Activated CD4-positive, alpha-beta T cell treated with anti-CD3 and anti-CD28 coated beads for 24 hours (primary cell): ENCODE measurements at regions not wholly inside any gene's neighbourhood (a gene's known extent, or its start where the extent isn't known, plus 50 kb on each side); places are given as distances from the start of the nearest gene placed in this dataset.
A peak's percentile ranks its signal among the peaks of the same experiment; 100 is the strongest.
"Not testable (repeated sequence)": the region's sequence is repeated elsewhere in the genome, so short reads cannot be mapped to it uniquely, and the experiment has no call there.

ENCODE experiments used
- DNase-seq, 2 donors: peaks; one replicate each; pipeline ENCODE4 v3.0.0-alpha.2; 2020; ENCODE audit warnings: low read depth in 2 of 2

- no peak for DNase-seq
Measured at GRCh38 chr2:195356920-195357440, 300.0 kb upstream of the SLC39A10 start.

- DNase-seq, result no peak
Measured at GRCh38 chr2:195356026-195356425, 301.0 kb upstream of the SLC39A10 start.

- DNase-seq, result no peak
Measured at GRCh38 chr2:195352581-195352980, 304.4 kb upstream of the SLC39A10 start.

- no peak for DNase-seq
Measured at GRCh38 chr2:195343942-195344530, 313.0 kb upstream of the SLC39A10 start.

GRCh38 chr2:195343540-195343939 lies 313.5 kb upstream of the SLC39A10 start:
- no peak for DNase-seq

- no peak for DNase-seq
Measured at GRCh38 chr2:195342061-195342460, 315.0 kb upstream of the SLC39A10 start.

GRCh38 chr2:195338856-195339255 lies 318.2 kb upstream of the SLC39A10 start:
- no peak for DNase-seq

GRCh38 chr2:195337597-195337996 lies 319.4 kb upstream of the SLC39A10 start:
- DNase-seq, result no peak

- no peak for DNase-seq
Measured at GRCh38 chr2:195333869-195334268, 323.2 kb upstream of the SLC39A10 start.

- no peak for DNase-seq
Measured at GRCh38 chr2:195331966-195332365, 325.1 kb upstream of the SLC39A10 start.

- DNase-seq, result no peak
Measured at GRCh38 chr2:195331129-195331528, 325.9 kb upstream of the SLC39A10 start.

- DNase-seq, result no peak
Measured at GRCh38 chr2:195330513-195330956, 326.5 kb upstream of the SLC39A10 start.

GRCh38 chr2:195329784-195330183 lies 327.2 kb upstream of the SLC39A10 start:
- DNase-seq, result not testable (repeated sequence)

- DNase-seq, result no peak
Measured at GRCh38 chr2:195326537-195326936, 330.5 kb upstream of the SLC39A10 start.

GRCh38 chr2:195322324-195322723 lies 334.7 kb upstream of the SLC39A10 start:
- DNase-seq, result no peak

GRCh38 chr2:195320413-195320973 lies 336.5 kb upstream of the SLC39A10 start:
- no peak for DNase-seq

GRCh38 chr2:195319548-195320412 lies 337.2 kb upstream of the SLC39A10 start:
- DNase-seq, result no peak

GRCh38 chr2:195319112-195319460 lies 337.9 kb upstream of the SLC39A10 start:
- DNase-seq, result no peak

GRCh38 chr2:195318440-195319111 lies 338.4 kb upstream of the SLC39A10 start:
- peak in 1 of 2 donors; percentile 39 for DNase-seq

- no peak for DNase-seq
Measured at GRCh38 chr2:195317550-195317949, 339.5 kb upstream of the SLC39A10 start.

- no peak for DNase-seq
Measured at GRCh38 chr2:195316486-195316885, 340.5 kb upstream of the SLC39A10 start.

- DNase-seq, result no peak
Measured at GRCh38 chr2:195313962-195314361, 343.1 kb upstream of the SLC39A10 start.
